Stomach (tissue), 4 donors: ENCODE measurements at regions not wholly inside any gene's neighbourhood (a gene's known extent, or its start where the extent isn't known, plus 50 kb on each side); places are given as distances from the start of the nearest gene placed in this dataset.

ENCODE experiments used
- CTCF ChIP-seq, 7 experiments: fragments of 450-650 bp in 4 of 7; fragments of 200-600 bp in 3 of 7; sonication (generic) in 3 of 7; IDR thresholded peaks; one replicate each; pipeline ENCODE4 v1.5.1; 2016 to 2019; ENCODE audit warnings: antibody characterized with exemption in 7 of 7, control low read depth in 2 of 7, mild to moderate bottlenecking in 1 of 7
- POLR2AphosphoS5 ChIP-seq, 3 donors: sonication (generic); formaldehyde crosslinking; IDR thresholded peaks; one replicate each; pipeline ENCODE4 v1.6.1; 2016; ENCODE audit warnings: antibody characterized with exemption in 3 of 3

GRCh38 chr10:52918714-52919305 lies 146.2 kb upstream of the MBL2 start:
- TF ChIP-seq CTCF (IDR thresholded peaks at IDR 0.05) (no peak), POLR2AphosphoS5 (IDR thresholded peaks at IDR 0.05) (no peak)
